Mesenchymal stem cell (in vitro differentiated cells and primary cell): ENCODE measurements at regions not wholly inside any gene's neighbourhood (a gene's known extent, or its start where the extent isn't known, plus 50 kb on each side); places are given as distances from the start of the nearest gene placed in this dataset.

ENCODE experiments used
- DNase-seq: peaks from one replicate; pipeline ENCODE4 v3.0.0-alpha.2; 2013
- H2AFZ ChIP-seq: one replicate; pipeline ENCODE4 v1.6.1; 2013; ENCODE audit warnings: low read depth, mild to moderate bottlenecking, control low read depth, inconsistent platforms, low read length, moderate library complexity
- H2AK5ac ChIP-seq: 2 replicates; pipeline ENCODE4 v1.6.1; 2013; ENCODE audit warnings: low read length, moderate library complexity, mild to moderate bottlenecking, inconsistent platforms; ENCODE audit not compliant: severe bottlenecking
- H2BK120ac ChIP-seq: one replicate; pipeline ENCODE4 v1.6.1; 2013; ENCODE audit warnings: low read depth, mild to moderate bottlenecking, inconsistent platforms, low read length, moderate library complexity
- H2BK12ac ChIP-seq, 2 experiments: one replicate each; pipeline ENCODE4 v1.6.1; 2013; ENCODE audit warnings: inconsistent platforms in 2 of 2, low read length in 2 of 2, mild to moderate bottlenecking in 2 of 2, moderate library complexity in 2 of 2, control low read depth in 1 of 2
- H2BK15ac ChIP-seq: one replicate; pipeline ENCODE4 v1.6.1; 2013; ENCODE audit warnings: mild to moderate bottlenecking, low read depth, inconsistent platforms; ENCODE audit not compliant: poor library complexity, severe bottlenecking
- H2BK5ac ChIP-seq: 2 replicates; pipeline ENCODE4 v1.6.1; 2013; ENCODE audit warnings: low read depth, mild to moderate bottlenecking, low read length, control low read depth, inconsistent platforms; ENCODE audit not compliant: poor library complexity, severe bottlenecking
- H3K14ac ChIP-seq, 2 experiments: one replicate each; pipeline ENCODE4 v1.6.1; 2013; ENCODE audit warnings: inconsistent platforms in 2 of 2, low read length in 2 of 2, control low read depth in 1 of 2, mild to moderate bottlenecking in 1 of 2, moderate library complexity in 1 of 2
- H3K18ac ChIP-seq, 2 experiments: one replicate each; pipeline ENCODE4 v1.6.1; 2013; ENCODE audit warnings: inconsistent platforms in 2 of 2, low read length in 2 of 2, control low read depth in 1 of 2, low read depth in 1 of 2, mild to moderate bottlenecking in 1 of 2
- H3K23ac ChIP-seq, 2 experiments: one replicate each; pipeline ENCODE4 v1.6.1; 2013; ENCODE audit warnings: inconsistent platforms in 2 of 2, low read length in 2 of 2, mild to moderate bottlenecking in 2 of 2, moderate library complexity in 2 of 2, control low read depth in 1 of 2
- H3K27ac ChIP-seq: 2 replicates; pipeline ENCODE4 v1.5.1; 2013; ENCODE audit warnings: mild to moderate bottlenecking, moderate library complexity, low read length, control low read depth, inconsistent platforms; ENCODE audit not compliant: poor library complexity, severe bottlenecking
- H3K27me3 ChIP-seq, 2 experiments: 2 replicates each; pipeline versions ENCODE4 v1.6.1 to v1.7.0; 2013; ENCODE audit warnings: low read length in 2 of 2, mild to moderate bottlenecking in 2 of 2, moderate library complexity in 2 of 2, control low read depth in 1 of 2, inconsistent platforms in 1 of 2; ENCODE audit not compliant: control insufficient read depth in 1 of 2, insufficient read depth in 1 of 2
- H3K36me3 ChIP-seq, 2 experiments: 2 replicates each; pipeline versions ENCODE4 v1.6.1 to v1.7.0; 2013; ENCODE audit warnings: low read length in 2 of 2, control low read depth in 1 of 2, inconsistent platforms in 1 of 2, low read depth in 1 of 2, mild to moderate bottlenecking in 1 of 2; ENCODE audit not compliant: insufficient read depth in 2 of 2, control insufficient read depth in 1 of 2
- H3K4ac ChIP-seq, 2 experiments: one replicate each; pipeline ENCODE4 v1.6.1; 2013; ENCODE audit warnings: inconsistent platforms in 2 of 2, low read length in 2 of 2, mild to moderate bottlenecking in 2 of 2, moderate library complexity in 2 of 2, control low read depth in 1 of 2, low read depth in 1 of 2
- H3K4me1 ChIP-seq: 2 replicates; pipeline ENCODE4 v1.6.1; 2013; ENCODE audit warnings: low read depth, low read length, control low read depth; ENCODE audit not compliant: control insufficient read depth, insufficient read depth
- H3K4me2 ChIP-seq: 2 replicates; pipeline ENCODE4 v1.6.1; 2013; ENCODE audit warnings: low read length, mild to moderate bottlenecking, inconsistent platforms; ENCODE audit not compliant: poor library complexity, severe bottlenecking
- H3K4me3 ChIP-seq, 2 experiments: 2 replicates each; pipeline versions ENCODE4 v1.5.1 to v1.7.0; 2013; ENCODE audit warnings: low read length in 2 of 2, mild to moderate bottlenecking in 2 of 2, control low read depth in 1 of 2, low read depth in 1 of 2; ENCODE audit not compliant: insufficient read depth in 1 of 2
- H3K79me1 ChIP-seq: replicated peaks from 2 replicates; pipeline ENCODE4 v1.6.1; 2013; ENCODE audit warnings: mild to moderate bottlenecking, control low read depth, low read length, inconsistent platforms; ENCODE audit not compliant: poor library complexity, severe bottlenecking
- H3K9ac ChIP-seq: 2 replicates; pipeline ENCODE4 v1.7.0; 2013; ENCODE audit warnings: mild to moderate bottlenecking, low read length, moderate library complexity
- H3K9me3 ChIP-seq: 2 replicates; pipeline ENCODE4 v1.7.0; 2013; ENCODE audit warnings: mild to moderate bottlenecking, low read length; ENCODE audit not compliant: control insufficient read depth
- H4K8ac ChIP-seq: one replicate; pipeline ENCODE4 v1.6.1; 2013; ENCODE audit warnings: inconsistent platforms, mild to moderate bottlenecking, low read length, moderate library complexity
- H4K91ac ChIP-seq: one replicate; pipeline ENCODE4 v1.6.1; 2013; ENCODE audit warnings: mild to moderate bottlenecking, low read length, inconsistent platforms
- WGBS: methylation state at CpG from one replicate; pipeline ENCODE4 v1.1.7; 2013; ENCODE audit warnings: mixed read lengths; 5-methylcytosine and 5-hydroxymethylcytosine counted together

GRCh38 chr16:51869176-51869575 is 677.8 kb downstream of the TOX3 start:
- peaks cover 0 to 6% of the 10 kb centered on the region in 2 experiments for H3K27me3 ChIP-seq
- H2BK5ac ChIP-seq = no peak overlapping the region
- no peak overlapping the region for H3K18ac ChIP-seq
- no peak overlapping the region for H4K91ac ChIP-seq
- no peaks in the 10 kb centered on the region for H3K9me3 ChIP-seq
- no peak overlapping the region for H3K27ac ChIP-seq
- H3K4me2 ChIP-seq = no peak overlapping the region
- H3K36me3 ChIP-seq = no peaks in the 10 kb centered on the region
- no peak overlapping the region for H3K23ac ChIP-seq
- no peak overlapping the region for H3K9ac ChIP-seq
- no peak for DNase-seq
- no peak overlapping the region for H2AK5ac ChIP-seq
- WGBS = 100% methylated on average over 1 of the region's 1 CpG
- no peak overlapping the region for H4K8ac ChIP-seq
- no peak overlapping the region for H2BK120ac ChIP-seq
- no peak overlapping the region for H2BK15ac ChIP-seq
- no peaks in the 10 kb centered on the region for H3K4me1 ChIP-seq
- no peaks in the 10 kb centered on the region for H3K79me1 ChIP-seq
- H3K4me3 ChIP-seq = no peak overlapping the region
- no peak overlapping the region for H2BK12ac ChIP-seq
- H3K4ac ChIP-seq = no peak overlapping the region
- no peak overlapping the region for H2AFZ ChIP-seq
- H3K14ac ChIP-seq = no peak overlapping the region

- H3K36me3 ChIP-seq = no peaks in the 10 kb centered on the region
- H3K4ac ChIP-seq = no peak overlapping the region
- H4K8ac ChIP-seq = peak overlapping the region; percentile 35
- peak overlapping the region; percentile 49 to 96 for H2BK12ac ChIP-seq
- peak overlapping the region in 1 of 2 experiments; percentile 11 for H3K18ac ChIP-seq
- H2AK5ac ChIP-seq = no peak overlapping the region
- H3K4me1 ChIP-seq = no peaks in the 10 kb centered on the region
- H3K27ac ChIP-seq = no peak overlapping the region
- no peak overlapping the region for H2BK120ac ChIP-seq
- H3K9ac ChIP-seq = no peak overlapping the region
- no peak overlapping the region for H2BK15ac ChIP-seq
- peak overlapping the region; percentile 25 for H4K91ac ChIP-seq
- H3K23ac ChIP-seq = no peak overlapping the region
- no peak overlapping the region for H2BK5ac ChIP-seq
- WGBS = no CpG with 5 or more reads among the region's 2 CpGs
- no peak overlapping the region for H2AFZ ChIP-seq
- H3K4me2 ChIP-seq = no peak overlapping the region
- H3K4me3 ChIP-seq = no peak overlapping the region
- H3K27me3 ChIP-seq = peaks cover 0 to 6% of the 10 kb centered on the region in 2 experiments
- H3K9me3 ChIP-seq = no peaks in the 10 kb centered on the region
- no peak for DNase-seq
- H3K79me1 ChIP-seq = no peaks in the 10 kb centered on the region
- no peak overlapping the region for H3K14ac ChIP-seq
These were observed 678.3 kb downstream of the TOX3 start for GRCh38 chr16:51868631-51869030.

DNA sequence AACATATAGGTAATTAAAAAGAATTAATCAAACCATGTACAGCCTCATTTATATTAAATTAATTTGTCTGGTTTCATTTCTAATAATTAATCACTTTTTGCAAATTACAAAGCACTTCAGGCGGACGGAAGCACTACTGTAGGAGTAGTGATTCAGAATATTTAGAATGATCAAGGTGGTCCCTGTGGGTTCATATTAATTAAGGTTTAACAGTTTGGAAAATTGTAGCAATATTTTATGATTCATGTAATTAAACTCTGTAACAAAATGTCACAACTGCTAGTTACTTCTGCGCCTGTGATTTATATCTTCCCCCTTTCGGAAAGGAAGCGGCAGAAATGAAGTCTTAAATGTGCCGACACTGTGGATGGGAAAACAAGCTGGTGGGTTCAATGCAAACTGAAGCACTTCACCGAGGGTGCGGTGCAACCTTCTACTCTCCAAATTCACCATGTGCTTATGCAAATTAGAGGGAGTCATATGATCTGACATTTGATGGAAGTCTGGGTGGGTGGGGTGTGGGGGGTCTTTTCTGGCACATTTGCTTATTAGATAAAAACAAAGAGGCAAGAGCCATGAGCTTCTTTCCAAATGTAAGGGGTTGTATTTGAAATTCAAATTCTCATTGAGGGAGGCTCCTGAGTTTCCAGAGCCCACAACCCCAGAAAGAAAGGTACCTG is 679.4 kb downstream of the TOX3 start:
- Histone ChIP-seq H3K23ac (no peak overlapping the region), H3K4me3 (no peak overlapping the region), H2BK5ac (no peak overlapping the region), H2BK12ac (no peak overlapping the region), H2AK5ac (no peak overlapping the region), H2AFZ (no peak overlapping the region), H3K9me3 (no peaks in the 10 kb centered on the region), H3K4me2 (no peak overlapping the region), H3K14ac (no peak overlapping the region), H3K79me1 (no peaks in the 10 kb centered on the region), H3K9ac (no peak overlapping the region), H3K27ac (no peak overlapping the region), H4K91ac (no peak overlapping the region), H3K18ac (no peak overlapping the region), H2BK15ac (no peak overlapping the region), H3K27me3 (peaks cover 0 to 6% of the 10 kb centered on the region in 2 experiments), H2BK120ac (no peak overlapping the region), H4K8ac (no peak overlapping the region), H3K4ac (no peak overlapping the region), H3K36me3 (no peaks in the 10 kb centered on the region), H3K4me1 (no peaks in the 10 kb centered on the region)
- no peak for DNase-seq
- 100% methylated on average over 6 of the region's 8 CpGs for WGBS

- no peak overlapping the region for H2AFZ ChIP-seq
- WGBS = no CpG with 5 or more reads among the region's 1 CpG
- H2AK5ac ChIP-seq = no peak overlapping the region
- no peak overlapping the region for H2BK12ac ChIP-seq
- no peak for DNase-seq
- H3K23ac ChIP-seq = no peak overlapping the region
- H4K8ac ChIP-seq = no peak overlapping the region
- H3K4me2 ChIP-seq = no peak overlapping the region
- H3K18ac ChIP-seq = no peak overlapping the region
- H3K36me3 ChIP-seq = no peaks in the 10 kb centered on the region
- no peaks in the 10 kb centered on the region for H3K9me3 ChIP-seq
- H2BK5ac ChIP-seq = no peak overlapping the region
- no peaks in the 10 kb centered on the region for H3K4me1 ChIP-seq
- no peak overlapping the region for H2BK15ac ChIP-seq
- peak overlapping the region in 1 of 2 experiments; percentile 33 for H3K4ac ChIP-seq
- H3K9ac ChIP-seq = no peak overlapping the region
- no peak overlapping the region for H3K14ac ChIP-seq
- H3K27ac ChIP-seq = no peak overlapping the region
- H2BK120ac ChIP-seq = no peak overlapping the region
- no peak overlapping the region for H4K91ac ChIP-seq
- H3K4me3 ChIP-seq = no peak overlapping the region
- H3K79me1 ChIP-seq = no peaks in the 10 kb centered on the region
- H3K27me3 ChIP-seq = peaks cover 0 to 14% of the 10 kb centered on the region in 2 experiments
These were observed 682.4 kb downstream of the TOX3 start for GRCh38 chr16:51864575-51864974.
